ENCODE measurements at regions not wholly inside any gene's neighbourhood (a gene's known extent, or its start where the extent isn't known, plus 50 kb on each side); places are given as distances from the start of the nearest gene placed in this dataset.

GRCh38 chr4:3676196-3676595 is 90.0 kb upstream of the ADRA2C start:
- Histone ChIP-seq H3K4me3 (no peak overlapping the region), H3K9me3 (no peaks in the 10 kb centered on the region), H3K36me3 (no peaks in the 10 kb centered on the region), H3K4me1 (ENCODE audit: insufficient read depth) (no peaks in the 10 kb centered on the region), H3K27me3 (no peaks in the 10 kb centered on the region), H3K27ac (no peak overlapping the region)
- TF ChIP-seq EP300 (IDR thresholded peaks at IDR 0.05) (no peak), CTCF (IDR thresholded peaks at IDR 0.05) (no peak), POLR2A (IDR thresholded peaks at IDR 0.05) (no peak)
- peak in 2 of 5 donors; percentile 4 to 22 for DNase-seq
- intact Hi-C loops (cut with DNase I) = no loop called here
- 84 to 88% (median 85%) methylated on average over 7 of the region's 7 CpGs for WGBS, 3 donors

GRCh38 chr4:3675251-3676115 is 90.7 kb upstream of the ADRA2C start:
- Histone ChIP-seq H3K27me3 (no peaks in the 10 kb centered on the region), H3K36me3 (no peaks in the 10 kb centered on the region), H3K4me1 (ENCODE audit: insufficient read depth) (no peaks in the 10 kb centered on the region), H3K4me3 (no peak overlapping the region), H3K27ac (no peak overlapping the region), H3K9me3 (no peaks in the 10 kb centered on the region)
- WGBS, 3 donors = 81 to 84% (median 83%) methylated on average over 31 to 32 of the region's 32 CpGs
- TF ChIP-seq POLR2A (IDR thresholded peaks at IDR 0.05) (no peak), CTCF (IDR thresholded peaks at IDR 0.05) (no peak)
- intact Hi-C loops (cut with DNase I) = no loop called here
- DNase-seq = peak in 2 of 5 donors; percentile 4 to 26

GRCh38 chr4:3674479-3674851 is 91.7 kb upstream of the ADRA2C start:
- TF ChIP-seq POLR2A (IDR thresholded peaks at IDR 0.05) (no peak), CTCF (IDR thresholded peaks at IDR 0.05) (no peak)
- Histone ChIP-seq H3K27me3 (no peaks in the 10 kb centered on the region), H3K9me3 (no peaks in the 10 kb centered on the region), H3K4me1 (ENCODE audit: insufficient read depth) (no peaks in the 10 kb centered on the region), H3K36me3 (no peaks in the 10 kb centered on the region), H3K4me3 (no peak overlapping the region), H3K27ac (no peak overlapping the region)
- intact Hi-C loops (cut with DNase I) = no loop called here
- DNase-seq = peak in 2 of 5 donors; percentile 1 to 52
- 27 to 28% (median 27%) methylated on average over 6 to 7 of the region's 7 CpGs for WGBS, 3 donors

- Histone ChIP-seq H3K36me3 (no peaks in the 10 kb centered on the region), H3K4me3 (no peak overlapping the region), H3K27me3 (no peaks in the 10 kb centered on the region), H3K9me3 (no peaks in the 10 kb centered on the region), H3K4me1 (ENCODE audit: insufficient read depth) (no peaks in the 10 kb centered on the region), H3K27ac (no peak overlapping the region)
- TF ChIP-seq POLR2A (IDR thresholded peaks at IDR 0.05) = no peak
- no peak for TF ChIP-seq CTCF (IDR thresholded peaks at IDR 0.05)
- no peak for TF ChIP-seq EP300 (IDR thresholded peaks at IDR 0.05)
- intact Hi-C loops (cut with DNase I) = no loop called here
- peak in 1 of 5 donors; percentile 58 for DNase-seq
- WGBS, 3 donors = 50 to 65% (median 60%) methylated on average over 13 of the region's 13 CpGs
Observed at GRCh38 chr4:3673716-3674478, 92.3 kb upstream of the ADRA2C start.

All from ovary (tissue), 7 donors.